Testis (tissue), 2 donors: ENCODE measurements at regions not wholly inside any gene's neighbourhood (a gene's known extent, or its start where the extent isn't known, plus 50 kb on each side); places are given as distances from the start of the nearest gene placed in this dataset.

Experiments used
- CTCF ChIP-seq, 3 experiments: fragments of 450-650 bp in 2 of 3; fragments of 200-600 bp in 1 of 3; sonication (generic) in 1 of 3; IDR thresholded peaks; one replicate each; pipeline ENCODE4 v1.5.1; 2016 to 2019; ENCODE audit warnings: antibody characterized with exemption in 3 of 3, mild to moderate bottlenecking in 2 of 3, moderate library complexity in 1 of 3
- POLR2A ChIP-seq: fragments of 450-650 bp; IDR thresholded peaks from one replicate; pipeline ENCODE4 v1.6.1; 2017; ENCODE audit warnings: antibody characterized with exemption, mild to moderate bottlenecking, moderate library complexity

GRCh38 chr17:63354256-63354655 is 91.8 kb downstream of the CYB561 start:
- no peak for TF ChIP-seq CTCF (IDR thresholded peaks at IDR 0.05)
- TF ChIP-seq POLR2A: no peak
